ENCODE measurements at regions not wholly inside any gene's neighbourhood (a gene's known extent, or its start where the extent isn't known, plus 50 kb on each side); places are given as distances from the start of the nearest gene placed in this dataset.

DNA sequence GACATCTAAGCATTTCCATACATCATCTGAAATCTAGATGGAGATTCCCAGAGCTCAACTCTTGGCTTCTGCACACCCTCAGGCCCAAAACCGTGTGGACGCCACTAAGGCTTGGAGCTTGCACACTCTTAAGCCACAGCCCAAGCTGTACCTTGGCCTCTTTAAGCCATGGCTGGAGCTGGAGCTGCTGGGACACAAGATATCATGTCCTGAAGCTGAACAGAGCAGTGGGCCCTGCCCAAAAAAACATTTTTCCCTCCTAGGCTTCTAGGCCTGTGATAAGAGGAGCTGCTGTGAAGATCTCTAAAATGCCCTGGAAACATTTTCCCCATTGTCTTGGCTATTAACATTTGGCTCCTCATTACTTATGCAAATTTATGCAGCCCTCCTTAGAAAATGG, 188.7 kb upstream of the MBNL1 start:
- no peaks in the 10 kb centered on the region for H3K9me2 ChIP-seq (ENCODE audit: insufficient read depth)
- H3K9ac ChIP-seq: no peak overlapping the region
- H2AFZ ChIP-seq: no peak overlapping the region
- 94 to 97% methylated on average over 2 of the region's 2 CpGs for WGBS, 2 experiments (ENCODE audit: low coverage in 1 of 2, low lambda C conversion rate in 2 of 2, missing lambda C conversion rate in 2 of 2)
- H3K4me1 ChIP-seq (ENCODE audit: insufficient read depth): no peaks in the 10 kb centered on the region
- no peaks in the 10 kb centered on the region for H3K27me3 ChIP-seq (replicated peaks; ENCODE audit: insufficient read depth)
- DNase-seq: no peak
- H3K4me3 ChIP-seq: no peak overlapping the region
- no peak overlapping the region for H3K4me2 ChIP-seq (ENCODE audit: unreplicated experiment)
- no peak overlapping the region for H3K27ac ChIP-seq
- no peaks in the 10 kb centered on the region for H3K79me2 ChIP-seq (ENCODE audit: insufficient read depth)
- no peaks in the 10 kb centered on the region for H3F3A ChIP-seq (ENCODE audit: insufficient read depth)
- in situ Hi-C loops (cut with MboI): loop anchor here (10.0 kb wide), 1 partner anchor 365 kb away; no protein-coding TSS in a partner anchor
- TF ChIP-seq EZH2phosphoT487 (IDR thresholded peaks at IDR 0.05; ENCODE audit: insufficient read depth, low read depth): no peak
- no peak for TF ChIP-seq EZH2 (IDR thresholded peaks at IDR 0.05; ENCODE audit: insufficient read depth, poor library complexity, severe bottlenecking)
- no peaks in the 10 kb centered on the region for H3K36me3 ChIP-seq (ENCODE audit: low read depth)
- H4K20me1 ChIP-seq (ENCODE audit: insufficient read depth): no peaks in the 10 kb centered on the region
- no peaks in the 10 kb centered on the region for H3K9me3 ChIP-seq (ENCODE audit: low read depth)

DNA sequence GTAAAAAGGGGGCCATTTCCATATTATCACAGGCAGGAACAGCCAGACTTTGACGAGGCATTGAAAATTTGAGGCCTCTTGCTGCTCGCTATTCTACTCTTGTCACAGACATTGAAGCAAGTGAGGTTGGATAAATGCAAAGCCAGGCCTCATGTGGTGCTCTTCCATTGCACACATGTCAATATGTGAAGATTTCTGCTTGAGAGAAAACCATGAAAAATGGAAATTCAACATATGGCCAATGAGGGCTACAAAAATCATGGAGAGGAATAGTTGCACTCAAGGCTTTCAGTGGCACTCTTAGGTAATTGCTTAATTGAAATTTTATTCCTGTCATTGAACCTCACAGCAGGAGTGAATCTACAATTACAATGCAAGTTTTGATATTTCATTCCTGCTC, 185.6 kb upstream of the MBNL1 start:
- H3K9ac ChIP-seq: no peak overlapping the region
- H3K4me1 ChIP-seq (ENCODE audit: insufficient read depth): no peaks in the 10 kb centered on the region
- 72 to 80% methylated on average over 2 of the region's 2 CpGs for WGBS, 2 experiments (ENCODE audit: low coverage in 1 of 2, low lambda C conversion rate in 2 of 2, missing lambda C conversion rate in 2 of 2)
- DNase-seq: no peak
- H3K9me2 ChIP-seq (ENCODE audit: insufficient read depth): no peaks in the 10 kb centered on the region
- H3K4me3 ChIP-seq: no peak overlapping the region
- no peaks in the 10 kb centered on the region for H4K20me1 ChIP-seq (ENCODE audit: insufficient read depth)
- no peak overlapping the region for H3K4me2 ChIP-seq (ENCODE audit: unreplicated experiment)
- TF ChIP-seq EZH2phosphoT487 (IDR thresholded peaks at IDR 0.05; ENCODE audit: insufficient read depth, low read depth): no peak
- no peak for TF ChIP-seq EZH2 (IDR thresholded peaks at IDR 0.05; ENCODE audit: insufficient read depth, poor library complexity, severe bottlenecking)
- no peak overlapping the region for H3K27ac ChIP-seq
- in situ Hi-C loops (cut with MboI): no loop called here
- H3F3A ChIP-seq (ENCODE audit: insufficient read depth): no peaks in the 10 kb centered on the region
- no peaks in the 10 kb centered on the region for H3K79me2 ChIP-seq (ENCODE audit: insufficient read depth)
- no peaks in the 10 kb centered on the region for H3K9me3 ChIP-seq (ENCODE audit: low read depth)
- H2AFZ ChIP-seq: no peak overlapping the region
- no peaks in the 10 kb centered on the region for H3K36me3 ChIP-seq (ENCODE audit: low read depth)
- H3K27me3 ChIP-seq (replicated peaks; ENCODE audit: insufficient read depth): no peaks in the 10 kb centered on the region

DNA sequence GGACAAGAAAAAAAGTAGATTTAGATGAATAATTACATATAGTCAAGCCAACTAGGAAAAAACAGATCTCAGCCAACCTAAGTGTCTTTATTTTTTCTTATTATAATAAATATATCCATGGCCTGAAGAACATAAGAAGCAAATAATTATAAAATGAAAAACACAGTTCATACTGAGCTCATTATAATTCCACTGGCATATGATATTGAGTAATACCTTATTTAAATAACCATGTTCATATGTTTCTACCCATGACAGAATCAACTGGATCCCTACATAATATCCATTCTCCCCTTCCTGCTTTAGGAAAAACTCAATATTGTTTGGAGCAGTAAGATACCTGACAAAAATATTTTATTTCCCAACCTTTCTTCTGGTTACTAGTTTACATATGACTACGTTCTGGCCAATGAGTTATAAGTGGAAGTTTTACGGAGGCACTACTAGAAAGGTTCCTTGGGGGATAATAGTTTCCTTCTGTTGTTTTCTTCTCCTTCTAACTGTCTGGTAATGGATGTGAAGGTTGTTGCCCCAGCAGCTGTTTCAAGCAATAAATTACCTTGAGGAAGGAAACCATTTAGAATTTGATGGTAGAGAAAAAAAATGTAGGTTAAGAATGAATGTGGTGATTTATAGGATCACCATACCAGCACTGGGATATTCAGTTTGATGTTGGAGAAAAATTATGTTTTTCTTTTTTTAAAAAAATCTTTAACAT, 184.1 kb upstream of the MBNL1 start:
- H3K27ac ChIP-seq: no peak overlapping the region
- H3K27me3 ChIP-seq (replicated peaks; ENCODE audit: insufficient read depth): no peaks in the 10 kb centered on the region
- H3K9me3 ChIP-seq (ENCODE audit: low read depth): no peaks in the 10 kb centered on the region
- H2AFZ ChIP-seq: 0 out of 2 replicates have a peak overlapping the region, but pooled peaks have one; percentile 8
- no peaks in the 10 kb centered on the region for H3K9me2 ChIP-seq (ENCODE audit: insufficient read depth)
- no peaks in the 10 kb centered on the region for H3K4me1 ChIP-seq (ENCODE audit: insufficient read depth)
- in situ Hi-C loops (cut with MboI): no loop called here
- no peak overlapping the region for H3K4me2 ChIP-seq (ENCODE audit: unreplicated experiment)
- no peaks in the 10 kb centered on the region for H3K36me3 ChIP-seq (ENCODE audit: low read depth)
- 51 to 52% methylated on average over 2 of the region's 2 CpGs for WGBS, 2 experiments (ENCODE audit: low coverage in 1 of 2, low lambda C conversion rate in 2 of 2, missing lambda C conversion rate in 2 of 2)
- no peak for TF ChIP-seq EZH2 (IDR thresholded peaks at IDR 0.05; ENCODE audit: insufficient read depth, poor library complexity, severe bottlenecking)
- TF ChIP-seq EZH2phosphoT487 (IDR thresholded peaks at IDR 0.05; ENCODE audit: insufficient read depth, low read depth): no peak
- DNase-seq: no peak
- H3K79me2 ChIP-seq (ENCODE audit: insufficient read depth): no peaks in the 10 kb centered on the region
- H3F3A ChIP-seq (ENCODE audit: insufficient read depth): no peaks in the 10 kb centered on the region
- H4K20me1 ChIP-seq (ENCODE audit: insufficient read depth): no peaks in the 10 kb centered on the region
- no peak overlapping the region for H3K4me3 ChIP-seq
- H3K9ac ChIP-seq: no peak overlapping the region

DNA sequence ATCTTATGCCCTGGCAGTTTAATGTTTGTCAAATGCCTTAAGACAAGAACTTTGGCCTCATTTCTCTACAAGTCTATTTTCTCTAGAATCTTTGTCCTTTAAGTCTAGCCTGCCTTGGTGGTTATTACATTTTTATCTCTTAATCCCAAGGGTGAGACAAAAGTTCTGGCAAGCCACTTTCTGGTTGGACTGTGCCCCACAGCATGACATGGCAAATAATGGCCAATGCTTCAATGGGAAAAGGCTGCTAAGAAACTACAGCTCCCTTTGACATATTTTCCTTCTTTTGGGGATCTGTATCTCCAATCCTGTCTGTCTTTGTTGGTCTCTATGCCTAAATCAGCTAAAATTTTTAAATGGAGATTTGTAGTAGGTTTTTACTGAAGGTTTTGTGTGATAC, 181.6 kb upstream of the MBNL1 start:
- H3K27ac ChIP-seq: no peak overlapping the region
- no peak for TF ChIP-seq EZH2 (IDR thresholded peaks at IDR 0.05; ENCODE audit: insufficient read depth, poor library complexity, severe bottlenecking)
- no peak for TF ChIP-seq EZH2phosphoT487 (IDR thresholded peaks at IDR 0.05; ENCODE audit: insufficient read depth, low read depth)
- no peaks in the 10 kb centered on the region for H4K20me1 ChIP-seq (ENCODE audit: insufficient read depth)
- no peaks in the 10 kb centered on the region for H3K79me2 ChIP-seq (ENCODE audit: insufficient read depth)
- no peaks in the 10 kb centered on the region for H3K36me3 ChIP-seq (ENCODE audit: low read depth)
- no peaks in the 10 kb centered on the region for H3K9me2 ChIP-seq (ENCODE audit: insufficient read depth)
- no peak for DNase-seq
- in situ Hi-C loops (cut with MboI): no loop called here
- H3K9ac ChIP-seq: no peak overlapping the region
- no peak overlapping the region for H2AFZ ChIP-seq
- H3F3A ChIP-seq (ENCODE audit: insufficient read depth): no peaks in the 10 kb centered on the region
- no peak overlapping the region for H3K4me2 ChIP-seq (ENCODE audit: unreplicated experiment)
- H3K27me3 ChIP-seq (replicated peaks; ENCODE audit: insufficient read depth): no peaks in the 10 kb centered on the region
- H3K9me3 ChIP-seq (ENCODE audit: low read depth): no peaks in the 10 kb centered on the region
- no peak overlapping the region for H3K4me3 ChIP-seq
- H3K4me1 ChIP-seq (ENCODE audit: insufficient read depth): no peaks in the 10 kb centered on the region

DNA sequence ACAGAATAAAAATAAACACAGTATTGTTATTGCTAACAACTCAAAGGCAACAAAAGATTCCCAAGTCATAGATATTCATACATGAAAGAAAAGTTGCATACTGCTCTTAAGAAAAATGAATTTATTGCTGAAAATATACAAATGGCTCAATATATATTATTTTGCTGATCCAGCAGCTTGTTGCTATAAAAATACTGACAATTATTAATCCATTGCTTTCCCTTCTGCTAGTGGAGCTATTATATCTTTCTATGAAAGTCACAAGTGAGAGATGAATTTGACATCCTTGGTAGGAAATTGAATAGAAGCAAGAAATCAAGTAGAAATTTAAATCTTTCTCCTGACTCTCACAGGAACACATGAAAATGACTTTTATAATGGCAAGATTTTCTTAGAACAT, 179.2 kb upstream of the MBNL1 start:
- no peak overlapping the region for H3K9ac ChIP-seq
- in situ Hi-C loops (cut with MboI): no loop called here
- H3K4me2 ChIP-seq (ENCODE audit: unreplicated experiment): no peak overlapping the region

More for the DNA sequence above, 179.2 kb upstream of the MBNL1 start:
- Histone ChIP-seq H3K4me1 (ENCODE audit: insufficient read depth) (no peaks in the 10 kb centered on the region), H3K79me2 (ENCODE audit: insufficient read depth) (no peaks in the 10 kb centered on the region), H3K27ac (no peak overlapping the region), H3F3A (ENCODE audit: insufficient read depth) (no peaks in the 10 kb centered on the region), H3K36me3 (ENCODE audit: low read depth) (no peaks in the 10 kb centered on the region), H3K9me2 (ENCODE audit: insufficient read depth) (no peaks in the 10 kb centered on the region; the same call in 1 of the 2 replicates), H3K9me3 (ENCODE audit: low read depth) (no peaks in the 10 kb centered on the region), H4K20me1 (ENCODE audit: insufficient read depth) (no peaks in the 10 kb centered on the region), H3K27me3 (replicated peaks; ENCODE audit: insufficient read depth) (no peaks in the 10 kb centered on the region), H2AFZ (no peak overlapping the region), H3K4me3 (no peak overlapping the region)
- TF ChIP-seq EZH2 (IDR thresholded peaks at IDR 0.05; ENCODE audit: insufficient read depth, poor library complexity, severe bottlenecking) (no peak), EZH2phosphoT487 (IDR thresholded peaks at IDR 0.05; ENCODE audit: insufficient read depth, low read depth) (no peak)
- DNase-seq: no peak

Measured in GM23248 (cell line).